GM23338 (cell line): ENCODE measurements at regions not wholly inside any gene's neighbourhood (a gene's known extent, or its start where the extent isn't known, plus 50 kb on each side); places are given as distances from the start of the nearest gene placed in this dataset.

ENCODE experiments used
- ATAC-seq: fragments of 200-7000 bp; cut with Tn5 transposase; 3 replicates; pipeline ENCODE4 v1.9.1; 2020
- DNase-seq: peaks from one replicate; pipeline ENCODE4 v3.0.0-alpha.2; 2015; ENCODE audit warnings: low spot score
- H2AFZ ChIP-seq: fragments of 200-600 bp; sonication (generic); 2 replicates; pipeline ENCODE4 v1.8.0; 2016; ENCODE audit warnings: antibody characterized with exemption, mild to moderate bottlenecking, moderate library complexity
- H3F3A ChIP-seq: fragments of 200-600 bp; sonication (generic); replicated peaks from 2 replicates; pipeline ENCODE4 v1.8.0; 2017; ENCODE audit warnings: antibody characterized with exemption, mixed run types, low read depth
- H3K27ac ChIP-seq: fragments of 200-600 bp; sonication (generic); 2 replicates; pipeline ENCODE4 v1.6.1; 2016; ENCODE audit warnings: low read depth
- H3K27me3 ChIP-seq: fragments of 200-600 bp; sonication (generic); 2 replicates; pipeline ENCODE4 v1.8.0; 2016; ENCODE audit warnings: mild to moderate bottlenecking, mixed run types, moderate library complexity; ENCODE audit not compliant: insufficient read depth
- H3K36me3 ChIP-seq: fragments of 200-600 bp; sonication (generic); 2 replicates; pipeline ENCODE4 v1.8.0; 2016; ENCODE audit warnings: mild to moderate bottlenecking; ENCODE audit not compliant: insufficient read depth
- H3K4me1 ChIP-seq: fragments of 200-600 bp; sonication (generic); 2 replicates; pipeline ENCODE4 v1.8.0; 2016; ENCODE audit warnings: mild to moderate bottlenecking, moderate library complexity; ENCODE audit not compliant: insufficient read depth
- H3K4me2 ChIP-seq: fragments of 200-600 bp; sonication (generic); 2 replicates; pipeline ENCODE4 v1.7.1; 2017; ENCODE audit warnings: mixed run types
- H3K4me3 ChIP-seq: fragments of 200-600 bp; sonication (generic); 2 replicates; pipeline ENCODE4 v1.6.1; 2016; ENCODE audit warnings: mixed run types
- H3K79me2 ChIP-seq: fragments of 200-600 bp; sonication (generic); replicated peaks from 2 replicates; pipeline ENCODE4 v1.8.0; 2017; ENCODE audit warnings: mild to moderate bottlenecking; ENCODE audit not compliant: insufficient read depth
- H3K9me2 ChIP-seq: fragments of 200-600 bp; sonication (generic); 2 replicates; pipeline ENCODE4 v1.8.0; 2017; ENCODE audit not compliant: insufficient read depth
- H4K20me1 ChIP-seq: fragments of 200-600 bp; sonication (generic); replicated peaks from 2 replicates; pipeline ENCODE4 v1.8.0; 2017; ENCODE audit warnings: mild to moderate bottlenecking; ENCODE audit not compliant: insufficient read depth
- H3K27ac Mint-ChIP-seq: 2 replicates; pipeline ENCODE4 v1.8.0; 2020; ENCODE audit warnings: inconsistent platforms, mild to moderate bottlenecking, moderate library complexity, mixed read lengths
- H3K27me3 Mint-ChIP-seq: 3 replicates; pipeline ENCODE4 v1.8.0; 2022; ENCODE audit warnings: low read depth, mild to moderate bottlenecking, moderate library complexity, mixed read lengths, inconsistent platforms; ENCODE audit not compliant: insufficient read depth, poor library complexity
- H3K36me3 Mint-ChIP-seq: 3 replicates; pipeline ENCODE4 v1.8.0; 2021; ENCODE audit warnings: low read depth, mild to moderate bottlenecking, inconsistent platforms, moderate library complexity, mixed read lengths
- H3K4me1 Mint-ChIP-seq: 3 replicates; pipeline ENCODE4 v1.8.0; 2020; ENCODE audit warnings: mild to moderate bottlenecking, inconsistent platforms, mixed read lengths
- H3K4me3 Mint-ChIP-seq: 3 replicates; pipeline ENCODE4 v1.8.0; 2021; ENCODE audit warnings: moderate library complexity, mild to moderate bottlenecking, inconsistent platforms, mixed read lengths
- H3K9me3 Mint-ChIP-seq: 3 replicates; pipeline ENCODE4 v1.8.0; 2020; ENCODE audit warnings: moderate library complexity, mild to moderate bottlenecking, inconsistent platforms, mixed read lengths
- CREB1 ChIP-seq: fragments of 250-450 bp; sonication (Bioruptor Pico); IDR thresholded peaks from 2 replicates; pipeline ENCODE4 v1.5.0; 2020; ENCODE audit warnings: low read depth, mild to moderate bottlenecking, moderate library complexity
- EZH2 ChIP-seq: fragments of 200-600 bp; sonication (generic); IDR thresholded peaks from one replicate; pipeline ENCODE4 v1.8.0; 2017; ENCODE audit warnings: antibody characterized with exemption, mild to moderate bottlenecking, low read depth; ENCODE audit not compliant: unreplicated experiment
- NANOG ChIP-seq: IDR thresholded peaks from 2 replicates; pipeline ENCODE4 v1.6.1; 2016; ENCODE audit warnings: antibody characterized with exemption, borderline replicate concordance
- POLR2AphosphoS5 ChIP-seq: IDR thresholded peaks from 2 replicates; pipeline ENCODE4 v1.6.1; 2016; ENCODE audit warnings: antibody characterized with exemption, low read depth
- ZNF114 ChIP-seq: fragments of 250-450 bp; sonication (Bioruptor Pico); IDR thresholded peaks from 2 replicates; pipeline ENCODE4 v1.5.0; 2020; ENCODE audit warnings: mild to moderate bottlenecking, moderate library complexity
- ZNF331 ChIP-seq: fragments of 250-450 bp; sonication (Bioruptor Pico); IDR thresholded peaks from 2 replicates; pipeline ENCODE4 v1.5.0; 2020; ENCODE audit warnings: low read depth, mild to moderate bottlenecking, moderate library complexity
- ZNF462 ChIP-seq: fragments of 250-450 bp; sonication (Bioruptor Pico); IDR thresholded peaks from 2 replicates; pipeline ENCODE4 v1.5.0; 2020; ENCODE audit warnings: mild to moderate bottlenecking, moderate library complexity
- TF ChIP-seq, protein P1 (sequence below): IDR thresholded peaks from 2 replicates; pipeline ENCODE4 v1.6.1; 2016; ENCODE audit warnings: antibody characterized with exemption
- TF ChIP-seq, protein P2 (sequence below), 2 experiments: fragments of 200-600 bp in 1 of 2; sonication (generic) in 1 of 2; conservative IDR thresholded peaks; 2 replicates each; pipeline versions ENCODE4 v1.5.1 to v1.6.1; 2016 to 2017; ENCODE audit warnings: antibody characterized with exemption in 2 of 2, low read depth in 2 of 2, mild to moderate bottlenecking in 2 of 2, moderate library complexity in 1 of 2

DNA sequence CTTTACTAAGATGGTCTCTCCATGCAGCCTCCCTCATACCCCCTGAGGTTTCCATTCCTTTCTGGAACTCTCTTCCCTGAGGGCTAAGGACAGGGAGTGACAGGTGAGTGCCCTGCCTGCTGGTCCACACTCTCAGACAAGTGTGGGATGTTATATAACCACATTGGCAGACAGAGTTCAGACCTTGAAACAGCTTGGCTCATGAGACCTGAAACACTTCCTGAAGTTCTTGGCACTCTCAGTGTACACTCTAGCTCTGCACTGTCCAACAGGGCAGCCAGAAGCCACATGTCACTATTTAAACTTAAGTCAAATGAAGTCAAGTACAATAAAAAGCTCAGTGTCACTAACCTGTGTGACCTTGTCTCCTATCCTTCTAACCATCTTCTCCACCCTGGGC, 188.5 kb downstream of the ZNF621 start (continued):
- TF ChIP-seq ZNF462 (no peak), ZNF114 (CRISPR knock-in tag) (no peak), NANOG (no peak), POLR2AphosphoS5 (no peak), CREB1 (CRISPR knock-in tag) (no peak), ZNF331 (CRISPR knock-in tag) (no peak)
- TF ChIP-seq, protein P1, sequence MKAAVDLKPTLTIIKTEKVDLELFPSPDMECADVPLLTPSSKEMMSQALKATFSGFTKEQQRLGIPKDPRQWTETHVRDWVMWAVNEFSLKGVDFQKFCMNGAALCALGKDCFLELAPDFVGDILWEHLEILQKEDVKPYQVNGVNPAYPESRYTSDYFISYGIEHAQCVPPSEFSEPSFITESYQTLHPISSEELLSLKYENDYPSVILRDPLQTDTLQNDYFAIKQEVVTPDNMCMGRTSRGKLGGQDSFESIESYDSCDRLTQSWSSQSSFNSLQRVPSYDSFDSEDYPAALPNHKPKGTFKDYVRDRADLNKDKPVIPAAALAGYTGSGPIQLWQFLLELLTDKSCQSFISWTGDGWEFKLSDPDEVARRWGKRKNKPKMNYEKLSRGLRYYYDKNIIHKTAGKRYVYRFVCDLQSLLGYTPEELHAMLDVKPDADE = no peak

- DNase-seq = no peak
- no peaks in the 10 kb centered on the region for H3K4me1 Mint-ChIP-seq
- H3K27me3 Mint-ChIP-seq = peaks cover 3% of the 10 kb centered on the region
- no peak overlapping the region for H3K4me3 Mint-ChIP-seq
- H3K27ac ChIP-seq = no peak overlapping the region
- H3K27ac Mint-ChIP-seq = no peak overlapping the region
- ATAC-seq = no peak
- peaks cover 4% of the 10 kb centered on the region for H3K9me2 ChIP-seq
- no peak overlapping the region for H3K4me2 ChIP-seq
- no peaks in the 10 kb centered on the region for H3K36me3 Mint-ChIP-seq
- H2AFZ ChIP-seq = no peak overlapping the region
- no peaks in the 10 kb centered on the region for H3K4me1 ChIP-seq
- no peaks in the 10 kb centered on the region for H3K27me3 ChIP-seq
- no peaks in the 10 kb centered on the region for H3K79me2 ChIP-seq
- TF ChIP-seq EZH2 (no peak), CREB1 (CRISPR knock-in tag) (no peak), NANOG (no peak)
- TF ChIP-seq, protein P2, sequence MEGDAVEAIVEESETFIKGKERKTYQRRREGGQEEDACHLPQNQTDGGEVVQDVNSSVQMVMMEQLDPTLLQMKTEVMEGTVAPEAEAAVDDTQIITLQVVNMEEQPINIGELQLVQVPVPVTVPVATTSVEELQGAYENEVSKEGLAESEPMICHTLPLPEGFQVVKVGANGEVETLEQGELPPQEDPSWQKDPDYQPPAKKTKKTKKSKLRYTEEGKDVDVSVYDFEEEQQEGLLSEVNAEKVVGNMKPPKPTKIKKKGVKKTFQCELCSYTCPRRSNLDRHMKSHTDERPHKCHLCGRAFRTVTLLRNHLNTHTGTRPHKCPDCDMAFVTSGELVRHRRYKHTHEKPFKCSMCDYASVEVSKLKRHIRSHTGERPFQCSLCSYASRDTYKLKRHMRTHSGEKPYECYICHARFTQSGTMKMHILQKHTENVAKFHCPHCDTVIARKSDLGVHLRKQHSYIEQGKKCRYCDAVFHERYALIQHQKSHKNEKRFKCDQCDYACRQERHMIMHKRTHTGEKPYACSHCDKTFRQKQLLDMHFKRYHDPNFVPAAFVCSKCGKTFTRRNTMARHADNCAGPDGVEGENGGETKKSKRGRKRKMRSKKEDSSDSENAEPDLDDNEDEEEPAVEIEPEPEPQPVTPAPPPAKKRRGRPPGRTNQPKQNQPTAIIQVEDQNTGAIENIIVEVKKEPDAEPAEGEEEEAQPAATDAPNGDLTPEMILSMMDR (conservative IDR thresholded peaks at IDR 0.05; ENCODE audit: low read depth in 2 of 2) = no peak
- TF ChIP-seq, protein P1 = no peak
- no peak overlapping the region for H3K4me3 ChIP-seq
- no peaks in the 10 kb centered on the region for H4K20me1 ChIP-seq
- no peaks in the 10 kb centered on the region for H3K9me3 Mint-ChIP-seq
- no peaks in the 10 kb centered on the region for H3K36me3 ChIP-seq
- H3F3A ChIP-seq = no peaks in the 10 kb centered on the region
Observed at GRCh38 chr3:40713795-40714194, 189.0 kb downstream of the ZNF621 start.
